Esophagus squamous epithelium (tissue), 5 donors: ENCODE measurements at regions not wholly inside any gene's neighbourhood (a gene's known extent, or its start where the extent isn't known, plus 50 kb on each side); places are given as distances from the start of the nearest gene placed in this dataset.

Experiments used
- DNase-seq: peaks from one replicate; lab custom pipeline; 2025; lab: John Stamatoyannopoulos, UW
- H3K27ac ChIP-seq, 4 donors: fragments of 200-600 bp; sonication (generic); one replicate each; pipeline ENCODE4 v1.5.1; 2016 to 2019; ENCODE audit warnings: mild to moderate bottlenecking in 1 of 4
- H3K27me3 ChIP-seq, 4 donors: fragments of 200-600 bp; sonication (generic); 1 replicate in 3 of 4; 2 replicates in 1 of 4; pipeline versions ENCODE4 v1.5.1 to v1.6.0; 2017 to 2021; ENCODE audit warnings: antibody characterized with exemption in 1 of 4
- H3K36me3 ChIP-seq, 3 donors: fragments of 200-600 bp; sonication (generic); one replicate each; pipeline ENCODE4 v1.5.1; 2016 to 2019
- H3K4me1 ChIP-seq, 3 donors: fragments of 200-600 bp; sonication (generic); one replicate each; pipeline ENCODE4 v1.5.1; 2017 to 2019
- H3K4me3 ChIP-seq, 4 donors: fragments of 200-600 bp; sonication (generic); 1 replicate in 3 of 4; 2 replicates in 1 of 4; pipeline ENCODE4 v1.5.1; 2016 to 2019; ENCODE audit warnings: mild to moderate bottlenecking in 2 of 4, moderate library complexity in 1 of 4
- H3K9me3 ChIP-seq, 3 donors: fragments of 200-600 bp; sonication (generic); one replicate each; pipeline ENCODE4 v1.5.1; 2016 to 2019
- CTCF ChIP-seq, 6 experiments: fragments of 450-650 bp in 4 of 6; fragments of 200-600 bp in 2 of 6; sonication (generic) in 2 of 6; IDR thresholded peaks; one replicate each; pipeline ENCODE4 v1.5.1; 2016 to 2019; ENCODE audit warnings: antibody characterized with exemption in 6 of 6, mild to moderate bottlenecking in 4 of 6, moderate library complexity in 4 of 6
- POLR2A ChIP-seq, 4 donors: fragments of 450-650 bp; IDR thresholded peaks; one replicate each; pipeline ENCODE4 v1.6.1; 2017; ENCODE audit warnings: antibody characterized with exemption in 4 of 4, mild to moderate bottlenecking in 4 of 4, moderate library complexity in 3 of 4
- WGBS, 2 donors: methylation state at CpG; one replicate each; pipeline ENCODE4 v1.1.5; 2018; 5-methylcytosine and 5-hydroxymethylcytosine counted together
- intact Hi-C: fragments of 100-400 bp; cut with DNase I; formaldehyde crosslinking; loops from one replicate; pipeline ENCODE4 v1.15.0; 2022
- donor health status: DM: yes; HTN: yes; CAD: no.

GRCh38 chr2:878245-878930 lies 72.3 kb upstream of the SNTG2 start:
- H3K9me3 ChIP-seq, result no peaks in the 10 kb centered on the region
- no peak for DNase-seq
- intact Hi-C loops, result no loop called here
- no peaks in the 10 kb centered on the region for H3K36me3 ChIP-seq
- H3K27ac ChIP-seq, result no peak overlapping the region
- no peaks in the 10 kb centered on the region for H3K4me1 ChIP-seq
- TF ChIP-seq POLR2A (IDR thresholded peaks at IDR 0.05) (no peak), CTCF (IDR thresholded peaks at IDR 0.05) (no peak)
- no peak overlapping the region for H3K4me3 ChIP-seq
- H3K27me3 ChIP-seq, result peaks cover 0 to 20% (median 0%) of the 10 kb centered on the region in 4 donors
- WGBS, 2 donors, result 71 to 78% methylated on average over 7 to 11 of the region's 11 CpGs

GRCh38 chr2:877747-878146 lies 72.9 kb upstream of the SNTG2 start:
- WGBS, 2 donors, result 90 to 92% methylated on average over 11 to 13 of the region's 14 CpGs
- no peak overlapping the region for H3K4me3 ChIP-seq
- no peaks in the 10 kb centered on the region for H3K4me1 ChIP-seq
- no peaks in the 10 kb centered on the region for H3K9me3 ChIP-seq
- intact Hi-C loops, result no loop called here
- no peak for TF ChIP-seq CTCF (IDR thresholded peaks at IDR 0.05)
- no peak for TF ChIP-seq POLR2A (IDR thresholded peaks at IDR 0.05)
- no peak for DNase-seq
- peaks cover 0 to 14% (median 0%) of the 10 kb centered on the region in 4 donors for H3K27me3 ChIP-seq
- no peaks in the 10 kb centered on the region for H3K36me3 ChIP-seq
- H3K27ac ChIP-seq, result no peak overlapping the region

GRCh38 chr2:875687-876615 lies 74.7 kb upstream of the SNTG2 start:
- no peaks in the 10 kb centered on the region for H3K9me3 ChIP-seq
- no peak overlapping the region for H3K27ac ChIP-seq
- 72 to 90% methylated on average over 2 to 10 of the region's 23 CpGs for WGBS, 2 donors
- no peaks in the 10 kb centered on the region for H3K36me3 ChIP-seq
- no peak for DNase-seq
- H3K4me3 ChIP-seq, result no peak overlapping the region
- H3K27me3 ChIP-seq, result peaks cover 0 to 17% (median 0%) of the 10 kb centered on the region in 4 donors
- no peaks in the 10 kb centered on the region for H3K4me1 ChIP-seq
- no peak for TF ChIP-seq CTCF (IDR thresholded peaks at IDR 0.05)
- TF ChIP-seq POLR2A (IDR thresholded peaks at IDR 0.05), result no peak
- intact Hi-C loops, result no loop called here

- Histone ChIP-seq H3K27me3 (peaks cover 0 to 25% (median 0%) of the 10 kb centered on the region in 4 donors), H3K9me3 (no peaks in the 10 kb centered on the region), H3K4me3 (no peak overlapping the region), H3K36me3 (no peaks in the 10 kb centered on the region), H3K4me1 (no peaks in the 10 kb centered on the region), H3K27ac (no peak overlapping the region)
- WGBS, 2 donors, result 81 to 91% methylated on average over 9 to 22 of the region's 27 CpGs
- no peak for DNase-seq
- TF ChIP-seq POLR2A (IDR thresholded peaks at IDR 0.05) (no peak), CTCF (IDR thresholded peaks at IDR 0.05) (no peak)
- intact Hi-C loops, result no loop called here
Observed at GRCh38 chr2:873651-874580, 76.7 kb upstream of the SNTG2 start.
